ENCODE measurements at regions not wholly inside any gene's neighbourhood (a gene's known extent, or its start where the extent isn't known, plus 50 kb on each side); places are given as distances from the start of the nearest gene placed in this dataset.

DNA sequence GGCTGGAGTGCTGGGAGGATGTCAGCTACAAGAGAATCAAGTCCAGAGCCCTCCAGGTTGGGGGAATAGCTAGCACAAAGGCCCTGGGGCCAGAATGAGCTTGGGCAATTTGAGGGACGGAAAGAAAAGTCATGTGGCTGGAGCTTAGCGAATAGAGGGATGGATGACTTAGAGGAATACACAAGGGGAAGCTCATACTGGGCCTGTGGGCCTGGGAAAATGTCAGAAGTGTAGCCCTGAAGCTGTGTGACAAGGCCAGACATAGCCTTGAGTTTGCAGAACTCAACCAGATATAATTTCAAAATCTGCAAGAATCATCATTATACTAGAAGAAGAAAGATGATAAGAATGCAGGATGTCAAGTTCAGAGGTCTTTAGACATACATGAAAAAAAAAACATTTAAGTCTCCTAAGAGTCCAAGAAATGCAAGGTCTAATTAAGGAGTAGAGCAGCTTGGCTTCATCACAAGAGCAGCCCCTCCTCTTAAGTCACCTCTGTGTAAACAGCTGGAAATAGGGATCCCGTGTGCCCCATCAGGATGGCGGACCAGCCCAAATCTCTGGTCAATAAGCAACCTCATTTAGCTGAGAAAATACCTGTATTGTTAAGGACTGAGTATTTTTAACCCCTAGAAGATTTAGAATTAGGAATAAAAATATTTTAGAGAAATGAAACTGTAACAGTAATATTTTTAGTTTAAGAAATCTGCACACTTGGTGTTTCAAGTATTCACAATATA lies 66.6 kb downstream of the ABCC12 start:
- TF ChIP-seq, protein P1, sequence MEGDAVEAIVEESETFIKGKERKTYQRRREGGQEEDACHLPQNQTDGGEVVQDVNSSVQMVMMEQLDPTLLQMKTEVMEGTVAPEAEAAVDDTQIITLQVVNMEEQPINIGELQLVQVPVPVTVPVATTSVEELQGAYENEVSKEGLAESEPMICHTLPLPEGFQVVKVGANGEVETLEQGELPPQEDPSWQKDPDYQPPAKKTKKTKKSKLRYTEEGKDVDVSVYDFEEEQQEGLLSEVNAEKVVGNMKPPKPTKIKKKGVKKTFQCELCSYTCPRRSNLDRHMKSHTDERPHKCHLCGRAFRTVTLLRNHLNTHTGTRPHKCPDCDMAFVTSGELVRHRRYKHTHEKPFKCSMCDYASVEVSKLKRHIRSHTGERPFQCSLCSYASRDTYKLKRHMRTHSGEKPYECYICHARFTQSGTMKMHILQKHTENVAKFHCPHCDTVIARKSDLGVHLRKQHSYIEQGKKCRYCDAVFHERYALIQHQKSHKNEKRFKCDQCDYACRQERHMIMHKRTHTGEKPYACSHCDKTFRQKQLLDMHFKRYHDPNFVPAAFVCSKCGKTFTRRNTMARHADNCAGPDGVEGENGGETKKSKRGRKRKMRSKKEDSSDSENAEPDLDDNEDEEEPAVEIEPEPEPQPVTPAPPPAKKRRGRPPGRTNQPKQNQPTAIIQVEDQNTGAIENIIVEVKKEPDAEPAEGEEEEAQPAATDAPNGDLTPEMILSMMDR (IDR thresholded peaks at IDR 0.05), result no peak
- no peak for TF ChIP-seq POLR2A (IDR thresholded peaks at IDR 0.05)
